Superior temporal gyrus (tissue), 1 donor: ENCODE measurements at regions not wholly inside any gene's neighbourhood (a gene's known extent, or its start where the extent isn't known, plus 50 kb on each side); places are given as distances from the start of the nearest gene placed in this dataset.
"Not testable (repeated sequence)": the region's sequence is repeated elsewhere in the genome, so short reads cannot be mapped to it uniquely, and the experiment has no call there.

ENCODE experiments used
- DNase-seq: peaks from one replicate; pipeline ENCODE4 v3.0.0-alpha.2; 2016; ENCODE audit errors: extremely low spot score

DNA sequence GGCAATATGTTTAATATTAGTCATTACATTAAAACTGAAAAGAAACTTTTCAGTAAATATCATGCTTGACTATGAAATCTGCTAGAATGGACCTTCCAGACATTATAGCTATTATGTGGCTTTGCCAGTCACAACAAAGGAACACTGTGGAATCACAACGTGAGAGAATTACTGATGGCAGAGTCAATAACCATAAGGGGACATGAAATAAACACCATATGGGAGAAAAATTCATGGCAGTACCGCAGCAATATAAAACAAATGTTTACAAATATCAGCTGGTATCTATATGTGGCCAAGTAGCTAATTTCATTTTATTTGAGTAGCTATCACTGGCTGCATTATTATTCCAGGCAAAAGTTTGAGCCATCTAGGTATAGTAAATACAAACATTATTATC, 1818.6 kb downstream of the PCDH9 start:
- no peak for DNase-seq

DNA sequence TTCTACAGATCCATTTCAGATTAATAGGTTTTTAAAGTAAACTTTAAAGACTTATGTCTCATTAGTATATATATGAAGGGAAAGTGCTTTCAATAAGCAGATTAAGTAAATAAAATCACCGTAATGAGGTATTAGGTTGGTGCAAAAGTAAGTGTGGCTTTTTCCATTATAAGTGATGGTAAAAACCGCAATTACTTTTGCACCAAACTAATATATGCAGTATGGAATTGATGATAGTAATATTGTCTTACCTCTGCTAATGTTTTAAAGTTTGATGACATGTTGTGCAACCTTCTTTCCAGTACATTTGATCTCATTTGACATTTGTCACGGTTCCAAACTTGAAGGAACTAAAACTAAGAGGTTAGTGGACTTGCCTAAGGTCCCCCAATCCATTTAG, 1819.3 kb downstream of the PCDH9 start:
- no peak for DNase-seq

DNA sequence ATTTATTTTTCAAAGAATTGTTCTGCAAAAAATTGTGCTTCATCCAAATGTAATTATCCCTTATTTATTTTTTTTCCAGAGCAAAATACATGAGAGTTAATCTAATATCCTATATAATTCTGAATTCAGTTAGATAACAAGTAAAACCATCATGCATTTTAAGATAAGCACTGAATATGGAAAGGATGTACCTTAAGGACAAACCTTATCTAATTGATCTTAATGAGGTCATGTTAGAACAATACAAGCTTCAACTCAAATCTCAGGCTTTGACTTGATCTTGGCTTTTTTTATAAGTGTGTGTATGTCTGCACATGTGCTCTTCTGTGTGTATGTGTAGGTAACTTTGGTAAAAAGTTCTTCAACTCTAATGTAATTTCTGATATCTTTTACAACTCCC, 1828.8 kb downstream of the PCDH9 start:
- peak; percentile 5 for DNase-seq

DNA sequence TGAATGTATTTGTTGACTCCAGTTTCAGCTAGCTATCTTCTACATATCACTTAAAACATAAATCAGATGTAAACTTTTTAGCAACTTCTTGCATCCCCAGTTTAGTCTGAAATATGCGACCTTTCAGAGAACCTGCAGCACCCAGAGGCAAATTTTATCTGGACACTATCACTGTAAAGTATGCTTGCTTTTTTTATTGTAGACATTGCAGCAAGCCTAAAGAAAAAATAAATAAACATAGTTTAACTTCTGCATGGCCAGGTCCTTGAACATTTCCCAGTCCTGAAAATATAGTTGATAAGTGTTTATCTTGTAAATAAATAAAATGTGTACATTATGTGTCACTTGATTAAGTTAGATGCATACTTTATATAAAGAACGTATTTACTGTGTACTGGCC, 1829.4 kb downstream of the PCDH9 start:
- no peak for DNase-seq

DNA sequence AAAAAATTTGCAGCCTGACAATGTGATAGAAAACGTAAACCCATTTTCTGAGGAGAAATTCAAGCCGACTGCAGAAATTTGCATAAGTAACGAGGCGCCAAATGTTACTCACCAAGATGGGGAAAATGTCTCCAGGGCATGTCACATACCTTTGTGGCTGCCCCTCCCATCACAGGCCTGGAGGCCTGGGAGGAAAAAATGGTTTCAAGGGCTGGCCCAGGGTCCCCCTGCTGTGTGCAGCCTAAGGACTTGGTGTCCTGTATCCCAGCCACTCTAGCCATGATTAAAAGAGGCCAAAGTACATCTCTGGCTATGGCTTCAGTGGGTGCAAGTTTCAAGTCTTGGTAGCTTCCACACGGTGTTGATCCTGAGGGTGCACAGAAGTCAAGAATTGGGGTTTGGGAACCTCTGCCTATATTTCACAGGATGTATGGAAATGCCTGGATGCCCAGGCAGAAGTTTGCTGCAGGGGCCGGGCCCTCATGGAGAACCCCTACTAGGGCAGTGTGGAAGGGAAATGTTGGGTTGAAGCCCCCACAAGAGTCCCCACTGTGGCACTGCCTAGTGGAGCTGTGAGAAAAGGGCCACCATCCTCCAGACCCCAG, 1842.3 kb downstream of the PCDH9 start:
- DNase-seq, result no peak

DNA sequence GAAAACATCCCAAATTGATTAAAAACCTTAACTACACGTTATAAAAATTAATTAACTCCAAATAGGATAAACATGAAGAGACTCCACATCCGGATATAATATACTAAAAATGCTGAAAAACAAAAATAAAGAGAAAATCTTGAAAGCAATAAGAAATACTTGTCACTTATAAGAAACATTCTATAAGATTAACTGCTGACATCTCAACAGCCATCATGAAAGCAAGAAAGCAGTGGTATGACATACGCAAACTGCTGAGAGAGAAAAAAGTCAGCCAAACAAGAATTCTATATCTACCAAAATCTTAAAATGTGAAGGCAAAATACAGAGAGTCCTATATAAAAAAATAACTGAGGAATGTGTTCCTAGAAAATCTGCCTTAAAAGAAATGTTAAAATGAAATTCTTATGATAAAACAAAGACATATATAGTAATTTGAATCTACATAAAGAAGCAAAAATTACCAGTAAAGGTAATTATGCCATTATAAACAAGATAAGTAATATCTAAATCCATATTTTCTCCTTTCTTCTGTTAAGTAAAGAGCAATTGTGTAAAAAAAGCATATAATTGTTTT, 1851.1 kb downstream of the PCDH9 start:
- DNase-seq, result no peak

DNA sequence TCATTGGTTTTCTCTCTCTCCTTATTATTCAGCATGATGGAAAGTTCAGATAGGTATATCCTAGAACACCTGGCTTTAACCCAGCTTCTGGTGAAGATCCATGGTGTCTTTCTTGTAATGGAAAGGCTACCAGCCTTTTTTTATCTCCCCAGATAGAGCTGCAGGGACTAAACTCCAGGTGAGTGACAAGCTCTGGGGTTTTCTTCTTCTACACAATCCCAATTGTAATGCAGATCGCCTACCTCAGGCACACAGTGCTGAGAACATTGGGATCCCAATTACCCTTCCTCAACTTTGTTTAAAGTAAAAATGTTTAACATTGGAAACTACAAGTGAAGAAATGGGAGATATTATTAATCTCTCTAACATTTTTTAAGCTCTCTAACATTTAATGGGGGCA, 1851.7 kb downstream of the PCDH9 start:
- no peak for DNase-seq

DNA sequence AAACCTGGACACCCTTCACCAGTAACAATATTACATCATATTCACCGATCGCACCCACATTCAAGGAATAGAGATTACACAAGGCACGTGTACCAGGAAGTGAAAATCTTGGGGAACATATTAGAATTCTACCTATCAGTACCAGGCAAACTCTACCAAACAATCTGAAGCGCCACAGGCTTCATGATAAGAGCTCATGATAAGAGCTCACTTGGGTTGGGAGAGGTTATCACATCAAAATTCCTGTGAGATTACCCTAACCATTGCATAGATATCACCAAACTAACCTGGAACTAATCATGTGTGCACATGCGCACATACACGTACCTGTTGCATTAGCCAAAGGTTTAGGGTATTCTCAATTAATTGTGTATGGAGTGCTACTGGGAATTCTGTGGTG, 1861.3 kb downstream of the PCDH9 start:
- DNase-seq, result no peak

DNA sequence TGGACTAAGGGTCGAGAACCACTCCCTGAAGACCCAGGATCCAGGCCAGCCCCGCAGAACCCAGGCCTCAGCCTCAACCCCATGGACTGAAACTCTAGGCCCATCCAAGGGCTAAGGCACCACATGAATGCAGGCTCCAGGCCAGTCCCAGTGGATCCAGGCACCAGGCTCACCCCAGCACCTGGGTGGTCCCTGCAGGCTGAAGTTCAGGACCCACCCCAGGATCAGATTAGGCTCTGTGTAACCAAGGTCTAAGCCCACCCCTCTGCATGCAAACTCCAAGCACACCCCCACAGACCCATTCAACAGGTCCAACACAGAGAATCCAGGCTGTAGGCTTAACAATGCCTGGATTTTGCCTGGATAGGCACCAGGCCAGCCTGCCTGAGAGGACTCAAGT, 1876.2 kb downstream of the PCDH9 start:
- no peak for DNase-seq

DNA sequence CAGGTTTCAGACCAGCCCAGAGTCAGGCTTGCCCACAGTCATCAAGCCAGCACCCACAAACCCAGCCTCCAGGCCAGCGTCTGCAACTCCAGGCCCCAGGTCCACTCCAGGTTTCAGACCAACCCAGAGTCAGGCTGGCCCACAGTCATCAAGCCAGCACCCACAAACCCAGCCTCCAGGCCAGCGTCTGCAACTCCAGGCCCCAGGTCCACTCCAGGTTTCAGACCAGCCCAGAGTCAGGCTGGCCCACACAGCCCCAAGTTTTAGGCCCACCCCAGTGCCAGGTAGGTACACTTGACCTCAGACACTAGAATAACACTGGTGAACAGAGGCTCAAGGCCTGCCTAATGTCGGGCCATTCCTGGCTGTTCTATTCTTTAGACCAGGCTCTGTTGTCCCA, 1877.0 kb downstream of the PCDH9 start:
- not testable (repeated sequence) for DNase-seq

DNA sequence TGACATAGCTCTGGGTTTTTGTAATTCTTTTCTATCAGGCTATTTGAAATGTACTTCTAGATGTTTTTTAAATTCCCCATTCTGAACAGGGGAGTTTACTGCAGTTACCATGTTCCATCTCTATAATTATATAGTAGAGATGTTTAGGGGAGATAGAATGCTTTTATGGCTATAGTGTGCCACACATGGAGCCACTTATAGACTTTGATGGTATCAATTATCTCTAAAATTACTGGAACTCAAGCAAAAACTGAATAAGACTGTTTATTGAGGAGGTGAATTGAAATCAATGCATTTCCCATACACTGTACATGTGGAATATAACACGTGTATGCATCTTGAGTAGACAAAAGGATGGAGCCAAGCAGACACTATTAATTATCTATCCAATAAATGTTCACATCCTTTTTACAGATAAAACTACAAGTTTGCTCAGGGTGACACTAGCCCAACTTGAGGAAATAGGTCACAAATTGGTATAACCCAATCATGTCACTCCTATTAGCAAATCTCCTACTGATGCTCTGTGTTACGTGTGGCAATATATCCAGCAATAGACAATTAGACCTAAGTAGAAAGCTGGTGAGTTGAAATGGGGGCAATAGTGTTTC, 1882.6 kb downstream of the PCDH9 start:
- no peak for DNase-seq

DNA sequence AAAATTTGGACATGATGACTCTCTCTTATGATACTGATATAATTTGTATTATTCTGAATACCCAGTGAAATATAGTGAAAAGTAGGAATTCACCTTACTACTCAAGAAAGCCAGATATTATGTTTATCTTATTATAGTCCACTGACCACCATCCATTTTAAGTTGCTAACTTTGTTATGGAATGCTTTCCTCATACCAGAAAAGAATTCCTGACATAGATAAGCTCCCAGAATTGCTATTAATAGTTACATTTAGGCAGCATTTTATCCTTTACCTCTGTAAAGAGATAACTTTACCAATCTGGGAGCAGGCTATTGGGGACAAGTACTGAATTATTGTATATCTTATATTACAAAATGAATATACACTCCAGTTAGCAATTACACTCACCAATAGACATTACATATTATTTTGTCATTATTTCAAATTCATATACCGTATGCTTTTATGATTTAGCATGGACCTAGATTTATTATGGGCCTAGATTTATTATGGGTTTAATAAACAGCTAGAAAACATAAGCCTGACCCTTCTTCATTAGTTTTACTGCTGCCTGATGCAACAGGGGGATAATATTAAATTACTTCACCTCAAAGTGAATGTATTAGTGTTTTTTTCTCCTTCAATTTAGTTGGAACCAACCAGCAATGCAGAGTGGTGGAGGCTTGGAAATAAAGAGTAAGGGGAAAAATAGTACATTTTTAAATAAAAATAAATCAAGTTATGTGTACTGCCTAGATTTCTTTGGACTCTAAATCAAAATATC, 1886.1 kb downstream of the PCDH9 start:
- no peak for DNase-seq

DNA sequence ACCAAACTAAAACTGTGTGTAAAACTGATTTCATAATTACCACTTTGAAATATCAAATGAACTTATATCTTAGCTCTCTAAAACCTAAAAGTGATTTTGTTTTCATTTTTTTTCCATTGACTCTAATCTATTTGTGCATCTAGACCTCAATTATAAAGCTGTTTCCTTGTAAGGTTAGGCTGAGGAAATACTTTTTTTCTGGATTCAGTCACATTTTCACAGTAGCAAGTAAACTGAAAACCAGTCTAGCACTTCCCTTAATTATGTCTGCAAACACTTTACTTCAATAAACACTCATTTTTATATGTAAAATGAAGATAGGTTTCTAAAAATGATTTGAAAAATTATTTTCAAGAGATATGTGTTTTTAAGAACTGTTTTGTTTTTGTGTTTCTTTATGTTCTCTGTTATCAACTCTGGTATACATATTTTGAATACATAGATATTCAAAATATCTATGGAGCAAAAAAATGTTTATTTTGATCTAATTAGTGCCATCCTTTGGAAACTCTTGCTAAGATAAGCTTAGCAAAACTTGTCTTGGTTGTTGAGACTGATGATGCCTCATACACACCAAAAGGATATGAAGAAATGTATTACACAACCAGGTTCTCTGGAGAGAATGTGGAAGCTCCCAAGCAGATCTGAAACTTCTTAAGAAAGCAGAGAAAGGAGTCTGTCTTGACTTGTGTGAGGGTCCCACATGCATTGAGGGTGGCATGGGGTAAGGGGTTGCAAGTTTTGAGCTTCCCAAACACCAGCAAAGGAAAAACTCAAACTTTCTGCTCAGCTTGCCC, 1887.4 kb downstream of the PCDH9 start:
- DNase-seq, result no peak

DNA sequence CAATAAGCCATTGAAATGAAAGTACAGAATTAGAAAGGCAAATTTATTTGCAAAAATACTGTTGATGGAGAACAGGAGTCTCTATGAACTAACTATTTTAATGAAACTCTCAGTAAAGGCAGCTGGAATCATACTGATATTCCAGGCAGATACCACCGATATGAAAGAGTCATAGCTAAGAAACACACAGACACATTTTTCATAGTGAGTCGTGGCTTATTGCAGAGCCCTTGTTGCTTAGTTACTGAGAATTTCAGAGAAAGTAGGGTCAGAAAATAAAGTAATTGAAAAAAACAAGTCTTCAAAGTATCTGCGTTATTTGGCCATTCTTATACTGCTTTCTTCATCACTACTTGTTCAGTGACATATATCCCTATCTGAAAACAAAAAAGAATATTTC, 1890.9 kb downstream of the PCDH9 start:
- no peak for DNase-seq

DNA sequence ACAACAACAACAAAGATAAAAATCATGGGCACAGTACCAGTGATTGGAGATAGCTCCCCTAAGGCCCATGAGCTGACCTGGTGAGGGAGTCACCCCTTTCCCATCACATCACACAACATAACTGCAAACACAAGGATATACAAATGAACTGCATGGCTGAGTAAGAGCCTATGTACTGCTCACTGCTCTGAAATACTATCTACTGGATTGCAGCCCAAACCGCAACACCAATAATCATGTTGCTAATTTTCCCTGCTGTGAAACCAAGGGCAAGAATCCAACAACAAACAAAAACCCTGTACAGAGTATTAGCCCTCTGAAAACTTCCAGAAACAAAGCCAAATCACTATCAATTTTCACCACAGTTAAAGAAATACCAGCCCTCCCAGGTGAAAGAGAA, 1893.2 kb downstream of the PCDH9 start:
- no peak for DNase-seq

DNA sequence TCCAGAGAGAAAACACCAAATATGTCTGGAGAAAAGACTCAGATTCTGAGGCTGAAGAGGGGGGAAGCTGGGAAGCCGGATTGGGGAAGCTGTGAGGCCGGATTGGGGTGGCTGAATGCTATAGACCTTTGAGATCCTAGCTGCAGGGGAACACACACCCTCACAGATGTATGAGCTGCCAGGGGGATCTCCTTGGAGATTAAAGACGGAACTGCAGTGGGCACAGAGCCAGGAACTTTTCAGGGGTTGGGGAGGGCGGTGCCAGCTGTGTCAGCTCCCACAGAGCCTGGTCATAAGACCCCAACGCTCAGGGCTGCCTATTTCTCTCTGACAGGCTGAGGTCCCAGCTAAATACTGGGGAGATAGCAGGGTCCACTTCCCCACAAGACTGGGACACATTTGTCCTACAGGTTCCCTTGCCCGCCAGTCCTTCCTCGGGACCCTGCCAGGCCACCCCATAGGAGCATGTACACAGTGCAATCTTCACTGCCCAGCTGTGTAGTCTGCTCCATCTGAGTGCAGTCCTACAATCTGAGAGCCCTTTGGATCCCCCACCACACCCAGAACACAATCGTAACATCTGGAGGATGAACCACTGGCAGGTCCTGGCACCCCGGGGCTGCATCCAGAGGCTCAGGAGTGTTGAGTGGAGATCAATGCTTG, 1893.9 kb downstream of the PCDH9 start:
- DNase-seq, result no peak

DNA sequence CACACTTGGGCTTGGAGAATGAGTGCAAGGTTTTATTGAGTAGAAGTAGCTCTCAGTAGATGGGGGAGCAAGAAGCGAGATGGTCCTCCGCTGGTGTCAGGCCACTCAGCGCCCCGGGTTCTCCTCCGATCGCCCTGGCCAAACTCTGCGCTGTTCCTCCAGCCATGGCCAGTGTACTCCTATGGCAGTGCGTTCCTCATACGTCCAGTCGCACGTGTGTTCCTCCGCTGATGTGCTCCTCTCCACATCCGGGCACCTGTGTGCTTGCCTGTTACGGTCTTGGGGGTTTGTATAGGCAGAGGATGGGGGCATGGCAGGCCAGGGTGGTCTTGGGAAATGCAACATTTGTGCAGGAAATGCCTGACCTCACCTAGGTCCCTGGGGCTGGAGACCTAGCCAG, 1899.4 kb downstream of the PCDH9 start:
- DNase-seq, result no peak

DNA sequence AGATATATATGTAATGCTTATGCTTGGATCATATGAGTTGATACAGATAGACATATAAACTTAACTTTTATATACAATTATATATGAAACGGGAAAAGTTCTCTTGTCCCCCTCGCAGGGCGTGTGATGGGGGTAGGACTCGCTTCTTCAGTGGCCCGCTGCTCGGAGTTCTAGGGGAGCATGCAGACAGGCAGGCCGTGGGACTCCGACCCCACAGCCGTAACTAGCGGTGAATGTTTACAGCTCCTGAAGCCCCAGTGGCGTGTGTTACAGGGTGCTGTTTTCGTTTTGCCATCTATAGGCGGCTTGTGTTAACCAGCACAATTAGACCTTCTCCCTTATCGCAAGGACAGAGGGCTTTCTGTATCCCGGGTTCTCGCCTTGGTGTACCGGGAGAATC, 1899.8 kb downstream of the PCDH9 start:
- no peak for DNase-seq

DNA sequence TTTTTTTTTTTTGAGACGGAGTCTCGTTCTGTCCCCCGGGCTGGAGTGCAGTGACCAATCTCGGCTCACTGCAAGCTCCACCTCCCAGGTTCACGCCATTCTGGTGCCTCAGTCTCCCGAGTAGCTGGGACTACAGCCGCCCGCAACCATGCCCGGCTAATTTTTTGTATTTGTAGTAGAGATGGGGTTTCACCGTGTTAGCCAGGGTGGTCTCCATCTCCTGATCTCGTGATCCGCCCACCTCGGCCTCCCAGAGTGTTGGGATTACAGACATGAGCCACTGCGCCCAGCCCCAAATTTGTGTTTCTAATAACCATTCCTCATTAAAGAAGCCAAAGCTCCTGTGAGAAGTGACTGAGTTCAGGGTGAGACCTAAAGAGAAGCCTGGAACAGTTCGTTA, 1906.9 kb downstream of the PCDH9 start:
- DNase-seq, result not testable (repeated sequence)

DNA sequence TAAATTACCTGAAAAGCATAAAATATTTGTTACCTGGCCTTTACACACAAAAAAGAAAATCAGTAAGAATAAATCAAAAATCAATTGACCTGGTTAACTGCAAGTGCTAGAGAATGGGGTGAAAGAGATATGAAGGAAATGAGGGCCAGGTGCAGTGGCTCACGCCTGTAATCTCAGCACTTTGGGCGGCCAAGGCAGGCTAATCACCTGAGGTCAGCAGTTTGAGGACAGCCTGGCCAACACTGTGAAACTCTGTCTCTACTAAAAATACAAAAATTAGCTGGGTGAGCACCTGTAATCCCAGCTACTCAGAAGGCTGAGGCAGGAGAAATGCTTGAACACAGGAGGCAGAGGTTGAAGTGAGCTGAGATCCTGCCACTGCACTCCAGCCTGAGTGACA, 1908.7 kb downstream of the PCDH9 start:
- not testable (repeated sequence) for DNase-seq

DNA sequence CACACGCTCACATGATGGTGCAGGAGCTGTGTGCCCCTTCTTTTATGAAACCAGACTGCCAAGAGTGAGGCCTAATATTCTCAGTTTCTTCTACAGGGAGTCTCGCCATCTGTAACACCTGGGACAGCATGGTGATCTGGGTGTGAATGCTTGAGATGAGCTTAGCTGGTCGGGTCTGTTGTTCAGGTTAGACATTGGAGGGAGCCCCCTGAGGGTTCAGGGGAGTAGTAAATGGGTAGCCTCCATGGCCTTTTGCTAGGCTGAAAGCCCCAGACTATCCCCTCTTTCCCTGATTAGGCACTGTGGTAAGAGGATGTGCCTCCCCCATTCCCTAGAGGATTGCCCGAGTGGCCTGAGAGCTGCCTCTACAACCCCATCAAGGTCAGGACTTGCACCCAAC, 1916.1 kb downstream of the PCDH9 start:
- DNase-seq, result no peak
